ENCODE measurements at regions not wholly inside any gene's neighbourhood (a gene's known extent, or its start where the extent isn't known, plus 50 kb on each side); places are given as distances from the start of the nearest gene placed in this dataset.

DNA sequence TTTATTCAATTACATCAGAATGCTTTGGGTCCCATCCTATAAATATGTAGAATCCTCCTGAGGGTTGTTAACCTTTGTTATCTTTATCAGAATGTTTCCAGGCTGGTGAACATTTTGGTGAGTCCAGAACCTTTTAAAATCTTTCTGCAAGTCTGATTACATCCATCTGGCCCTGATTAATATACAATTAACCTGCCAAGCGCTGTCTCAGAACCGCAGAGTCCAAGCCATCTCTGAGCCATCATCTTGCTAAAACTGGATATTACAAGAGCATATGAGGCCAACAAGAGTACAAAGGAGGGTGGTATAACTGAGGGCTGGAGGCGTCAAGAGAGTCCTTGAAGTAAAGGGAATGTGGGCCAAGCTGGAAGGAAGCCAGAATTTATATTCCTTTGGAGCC lies 88.6 kb upstream of the ZC3H11B start:
- no peak for TF ChIP-seq EZH2phosphoT487 (IDR thresholded peaks at IDR 0.05; ENCODE audit: borderline replicate concordance)
- TF ChIP-seq CTCF (conservative IDR thresholded peaks at IDR 0.05; ENCODE audit: low read length) = no peak
- Histone ChIP-seq H3K4me2 (ENCODE audit: low read depth, low read length, poor library complexity, severe bottlenecking) (no peak overlapping the region), H3K36me3 (ENCODE audit: insufficient read depth, low read length) (no peaks in the 10 kb centered on the region), H3K79me2 (ENCODE audit: insufficient read depth, low read length) (no peaks in the 10 kb centered on the region), H2AFZ (ENCODE audit: low read length) (no peak overlapping the region), H3K9me2 (replicated peaks; ENCODE audit: low read depth, low read length) (no peaks in the 10 kb centered on the region), H3K9me3 (ENCODE audit: insufficient read depth, low read depth, low read length) (no peaks in the 10 kb centered on the region), H3K4me1 (ENCODE audit: insufficient read depth, low read length, poor library complexity, severe bottlenecking) (no peaks in the 10 kb centered on the region), H3K9ac (ENCODE audit: low read depth, low read length, poor library complexity, severe bottlenecking) (no peak overlapping the region), H3F3A (ENCODE audit: low read depth) (no peaks in the 10 kb centered on the region), H4K20me1 (ENCODE audit: insufficient read depth, low read length, poor library complexity, severe bottlenecking) (no peaks in the 10 kb centered on the region), H3K4me3 (ENCODE audit: low read length, poor library complexity, severe bottlenecking) (no peak overlapping the region), H3K27me3 (ENCODE audit: insufficient read depth, low read length, poor library complexity, severe bottlenecking) (no peaks in the 10 kb centered on the region)

DNA sequence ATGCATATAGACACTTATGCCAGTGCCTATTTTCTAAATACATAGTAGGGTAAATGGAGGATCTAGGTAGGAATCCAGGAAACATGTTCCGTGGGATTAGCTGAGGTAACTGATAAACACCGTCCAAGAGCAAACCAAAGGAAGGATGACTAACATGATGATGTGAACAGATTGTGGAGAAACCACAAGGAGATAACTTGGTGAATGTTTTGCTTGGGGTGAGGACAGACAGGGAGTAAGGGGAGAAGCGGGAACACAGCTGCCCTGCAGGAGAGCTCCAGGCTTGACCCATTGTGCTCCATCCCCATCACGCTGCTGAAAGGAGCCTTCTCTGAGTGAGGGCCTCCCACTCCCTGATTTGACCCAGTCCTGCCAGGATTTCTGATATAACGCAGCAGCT lies 87.0 kb upstream of the ZC3H11B start:
- H3K4me1 ChIP-seq (ENCODE audit: insufficient read depth, low read length, poor library complexity, severe bottlenecking) = no peaks in the 10 kb centered on the region
- no peak for TF ChIP-seq CTCF (conservative IDR thresholded peaks at IDR 0.05; ENCODE audit: low read length)
- TF ChIP-seq EZH2phosphoT487 (IDR thresholded peaks at IDR 0.05; ENCODE audit: borderline replicate concordance) = no peak
- no peaks in the 10 kb centered on the region for H3K79me2 ChIP-seq (ENCODE audit: insufficient read depth, low read length)
- H3K9me3 ChIP-seq (ENCODE audit: insufficient read depth, low read depth, low read length) = no peaks in the 10 kb centered on the region
- H3K9ac ChIP-seq (ENCODE audit: low read depth, low read length, poor library complexity, severe bottlenecking) = no peak overlapping the region
- H3K4me3 ChIP-seq (ENCODE audit: low read length, poor library complexity, severe bottlenecking) = no peak overlapping the region
- no peak overlapping the region for H3K4me2 ChIP-seq (ENCODE audit: low read depth, low read length, poor library complexity, severe bottlenecking)
- H4K20me1 ChIP-seq (ENCODE audit: insufficient read depth, low read length, poor library complexity, severe bottlenecking) = no peaks in the 10 kb centered on the region
- H3F3A ChIP-seq (ENCODE audit: low read depth) = no peaks in the 10 kb centered on the region
- H3K27me3 ChIP-seq (ENCODE audit: insufficient read depth, low read length, poor library complexity, severe bottlenecking) = no peaks in the 10 kb centered on the region
- H3K9me2 ChIP-seq (replicated peaks; ENCODE audit: low read depth, low read length) = no peaks in the 10 kb centered on the region
- H3K36me3 ChIP-seq (ENCODE audit: insufficient read depth, low read length) = no peaks in the 10 kb centered on the region
- H2AFZ ChIP-seq (ENCODE audit: low read length) = no peak overlapping the region

GRCh38 chr1:219697682-219698081 lies 84.8 kb upstream of the ZC3H11B start:
- Histone ChIP-seq H3K4me3 (ENCODE audit: low read length, poor library complexity, severe bottlenecking) (no peak overlapping the region), H3K4me2 (ENCODE audit: low read depth, low read length, poor library complexity, severe bottlenecking) (no peak overlapping the region), H3K4me1 (ENCODE audit: insufficient read depth, low read length, poor library complexity, severe bottlenecking) (no peaks in the 10 kb centered on the region), H3F3A (ENCODE audit: low read depth) (no peaks in the 10 kb centered on the region), H3K27me3 (ENCODE audit: insufficient read depth, low read length, poor library complexity, severe bottlenecking) (no peaks in the 10 kb centered on the region), H3K79me2 (ENCODE audit: insufficient read depth, low read length) (no peaks in the 10 kb centered on the region), H2AFZ (ENCODE audit: low read length) (no peak overlapping the region), H3K9ac (ENCODE audit: low read depth, low read length, poor library complexity, severe bottlenecking) (no peak overlapping the region), H3K9me2 (replicated peaks; ENCODE audit: low read depth, low read length) (no peaks in the 10 kb centered on the region), H4K20me1 (ENCODE audit: insufficient read depth, low read length, poor library complexity, severe bottlenecking) (no peaks in the 10 kb centered on the region), H3K36me3 (ENCODE audit: insufficient read depth, low read length) (no peaks in the 10 kb centered on the region), H3K9me3 (ENCODE audit: insufficient read depth, low read depth, low read length) (no peaks in the 10 kb centered on the region)
- TF ChIP-seq EZH2phosphoT487 (IDR thresholded peaks at IDR 0.05; ENCODE audit: borderline replicate concordance) (no peak), CTCF (conservative IDR thresholded peaks at IDR 0.05; ENCODE audit: low read length) (no peak)
